Large intestine (tissue), 3 donors: ENCODE measurements at regions not wholly inside any gene's neighbourhood (a gene's known extent, or its start where the extent isn't known, plus 50 kb on each side); places are given as distances from the start of the nearest gene placed in this dataset.
A peak's percentile ranks its signal among the peaks of the same experiment; 100 is the strongest.
"Not testable (repeated sequence)": the region's sequence is repeated elsewhere in the genome, so short reads cannot be mapped to it uniquely, and the experiment has no call there.

Experiments used
- DNase-seq, 2 donors: peaks; one replicate each; pipeline versions ENCODE4 v3.0.0 to v3.0.0-alpha.2; 2013
- H3K27ac ChIP-seq: one replicate; pipeline ENCODE4 v1.5.1; 2013; ENCODE audit warnings: low read length
- H3K27me3 ChIP-seq: 2 replicates; pipeline ENCODE4 v1.6.1; 2013; ENCODE audit warnings: low read length; ENCODE audit not compliant: control insufficient read depth, insufficient read depth
- H3K36me3 ChIP-seq: 2 replicates; pipeline ENCODE4 v1.6.1; 2013; ENCODE audit warnings: low read length; ENCODE audit not compliant: control insufficient read depth, insufficient read depth
- H3K4me1 ChIP-seq: one replicate; pipeline ENCODE4 v1.6.1; 2013; ENCODE audit warnings: low read length; ENCODE audit not compliant: control insufficient read depth, insufficient read depth
- H3K4me3 ChIP-seq: one replicate; pipeline ENCODE4 v1.5.1; 2013; ENCODE audit warnings: low read length
- H3K9me3 ChIP-seq: one replicate; pipeline ENCODE4 v1.6.1; 2013; ENCODE audit warnings: mild to moderate bottlenecking, low read depth, low read length, moderate library complexity; ENCODE audit not compliant: control insufficient read depth
- WGBS: methylation state at CpG from one replicate; pipeline ENCODE4 v1.1.5; 2013; ENCODE audit warnings: low lambda C conversion rate; ENCODE audit not compliant: insufficient coverage; 5-methylcytosine and 5-hydroxymethylcytosine counted together

DNA sequence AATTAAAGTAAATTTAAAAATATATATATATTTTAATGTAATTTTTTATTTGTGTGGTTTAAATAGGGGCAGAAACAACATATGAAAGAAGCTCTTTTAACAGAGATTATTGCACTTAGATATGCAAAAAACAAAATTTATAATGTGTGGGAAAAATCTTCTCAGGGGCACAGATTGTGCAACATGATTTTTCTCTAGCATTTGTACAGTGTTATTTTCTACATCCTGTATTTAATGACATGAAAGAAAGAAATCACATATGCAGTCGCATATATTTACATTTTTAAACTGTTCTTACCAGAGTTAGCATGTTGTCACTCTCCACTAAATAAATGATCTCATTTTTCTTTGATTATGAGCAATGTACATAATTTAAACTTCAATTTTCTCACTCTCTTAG lies 265.3 kb upstream of the CTNND2 start:
- H3K4me3 ChIP-seq, result no peak overlapping the region
- no peak overlapping the region for H3K27ac ChIP-seq
- 80% methylated on average over 1 of the region's 1 CpG for WGBS

DNA sequence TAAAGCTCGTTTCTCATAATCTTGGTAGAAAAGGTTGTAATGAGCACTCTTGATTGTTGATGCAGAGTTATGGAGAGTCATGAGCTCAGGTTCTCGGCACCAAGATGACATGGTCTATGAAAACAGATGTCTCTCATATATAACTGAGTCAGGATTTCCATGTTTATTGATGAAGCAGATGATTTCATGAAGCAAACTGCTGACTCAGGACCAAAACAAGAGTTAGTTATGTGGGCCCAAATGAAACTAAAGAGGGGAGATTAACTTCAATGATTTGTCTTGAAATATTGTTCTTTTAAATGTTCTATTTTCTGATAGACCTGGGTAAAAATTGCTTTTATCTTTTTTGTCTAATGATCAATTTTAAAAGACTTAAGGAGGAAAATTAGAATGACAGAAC lies 258.6 kb upstream of the CTNND2 start:
- no peak overlapping the region for H3K27ac ChIP-seq
- no peaks in the 10 kb centered on the region for H3K4me1 ChIP-seq
- H3K27me3 ChIP-seq, result no peaks in the 10 kb centered on the region
- WGBS, result 80% methylated on average over 1 of the region's 2 CpGs
- no peaks in the 10 kb centered on the region for H3K36me3 ChIP-seq
- no peak for DNase-seq
- no peaks in the 10 kb centered on the region for H3K9me3 ChIP-seq
- no peak overlapping the region for H3K4me3 ChIP-seq

More for the DNA sequence above, 265.3 kb upstream of the CTNND2 start:
- Histone ChIP-seq H3K27me3 (no peaks in the 10 kb centered on the region), H3K36me3 (no peaks in the 10 kb centered on the region), H3K4me1 (no peaks in the 10 kb centered on the region), H3K9me3 (no peaks in the 10 kb centered on the region)
- DNase-seq, result no peak

DNA sequence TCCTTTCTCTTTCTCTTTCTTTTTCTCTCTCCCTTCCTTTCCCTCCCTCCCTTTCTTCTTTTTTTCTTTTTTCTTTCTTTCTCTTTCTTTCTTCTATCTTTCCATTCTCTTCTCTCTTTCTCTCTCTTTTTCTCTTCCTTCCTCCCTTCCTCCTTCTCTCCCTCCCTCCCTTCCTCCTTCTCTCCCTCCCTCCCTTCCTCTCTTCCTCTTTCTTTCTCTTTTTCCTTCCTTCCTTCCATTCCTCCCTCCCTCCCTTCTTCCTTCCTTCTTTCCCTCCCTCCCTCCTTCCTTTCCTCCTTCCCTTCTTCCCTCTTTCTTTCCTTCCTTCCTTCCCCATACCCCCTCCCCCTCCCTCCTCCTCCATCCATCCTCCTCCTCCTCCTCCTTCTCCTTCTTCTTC lies 243.3 kb upstream of the CTNND2 start:
- Histone ChIP-seq H3K27ac (no peak overlapping the region), H3K36me3 (no peaks in the 10 kb centered on the region), H3K27me3 (no peaks in the 10 kb centered on the region), H3K9me3 (peaks cover 11% of the 10 kb centered on the region), H3K4me1 (no peaks in the 10 kb centered on the region), H3K4me3 (no peak overlapping the region)
- no peak for DNase-seq

DNA sequence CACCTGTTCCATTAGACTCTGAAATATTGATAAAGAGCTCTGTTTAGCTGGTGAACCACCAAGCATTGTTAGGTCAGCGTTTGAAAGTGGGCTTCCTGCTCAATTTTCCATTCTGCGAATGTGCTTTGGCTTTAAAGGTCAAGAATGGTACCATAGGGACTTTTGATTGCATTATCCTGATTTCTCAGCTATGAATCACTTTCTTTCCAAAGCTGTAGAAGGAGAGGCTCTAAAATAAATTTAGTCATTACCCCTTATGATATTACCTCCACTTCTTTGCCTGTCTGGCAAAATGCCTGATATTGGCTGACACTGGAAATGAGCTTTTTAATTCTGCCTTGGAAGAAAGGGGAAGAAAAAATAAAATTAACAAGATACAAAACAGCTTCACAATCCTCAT lies 237.2 kb upstream of the CTNND2 start:
- Histone ChIP-seq H3K4me1 (no peaks in the 10 kb centered on the region), H3K36me3 (no peaks in the 10 kb centered on the region), H3K27me3 (no peaks in the 10 kb centered on the region), H3K9me3 (no peaks in the 10 kb centered on the region), H3K27ac (no peak overlapping the region), H3K4me3 (no peak overlapping the region)
- WGBS, result no CpG with 5 or more reads among the region's 2 CpGs
- no peak for DNase-seq

DNA sequence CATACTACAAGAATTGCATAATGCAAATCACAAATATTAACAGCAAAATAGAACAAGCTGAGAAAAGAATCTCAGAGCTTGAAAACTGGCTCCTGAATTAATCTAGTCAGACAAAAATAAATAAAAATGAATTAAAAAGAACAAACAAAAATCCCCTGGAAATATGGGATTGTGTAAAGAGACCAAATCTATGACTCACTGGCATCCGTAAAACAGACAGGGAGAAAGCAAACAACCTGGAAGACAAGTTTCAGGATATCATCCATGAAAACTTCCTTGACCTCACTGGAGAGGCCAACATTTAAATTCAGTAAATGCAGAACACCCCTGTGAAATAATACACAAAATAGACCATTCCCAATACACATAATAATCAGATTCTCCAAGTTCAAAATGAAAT lies 229.3 kb upstream of the CTNND2 start:
- Histone ChIP-seq H3K36me3 (no peaks in the 10 kb centered on the region), H3K4me1 (no peaks in the 10 kb centered on the region), H3K4me3 (no peak overlapping the region), H3K9me3 (no peaks in the 10 kb centered on the region), H3K27ac (no peak overlapping the region), H3K27me3 (no peaks in the 10 kb centered on the region)
- WGBS, result no CpG with 5 or more reads among the region's 1 CpG
- DNase-seq, result no peak

DNA sequence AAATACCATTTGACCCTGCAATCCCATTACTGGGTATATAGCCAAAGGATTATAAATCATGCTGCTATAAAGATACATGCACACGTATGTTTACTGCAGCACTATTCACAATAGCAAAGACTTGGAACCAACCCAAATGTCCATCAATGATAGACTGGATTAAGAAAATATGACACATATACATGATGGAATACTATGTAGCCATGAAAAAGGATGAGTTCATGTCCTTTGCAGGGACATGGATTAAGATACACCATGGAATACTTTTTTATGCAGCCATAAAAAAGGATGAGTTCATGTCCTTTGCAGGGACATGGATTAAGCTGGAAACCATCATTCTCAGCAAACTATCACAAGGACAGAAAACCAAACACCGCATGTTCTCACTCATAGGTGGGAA lies 226.8 kb upstream of the CTNND2 start:
- not testable (repeated sequence) for H3K27me3 ChIP-seq, H3K27ac ChIP-seq, H3K4me1 ChIP-seq, H3K36me3 ChIP-seq, H3K4me3 ChIP-seq, H3K9me3 ChIP-seq, DNase-seq
- WGBS, result no CpG with 5 or more reads among the region's 2 CpGs

DNA sequence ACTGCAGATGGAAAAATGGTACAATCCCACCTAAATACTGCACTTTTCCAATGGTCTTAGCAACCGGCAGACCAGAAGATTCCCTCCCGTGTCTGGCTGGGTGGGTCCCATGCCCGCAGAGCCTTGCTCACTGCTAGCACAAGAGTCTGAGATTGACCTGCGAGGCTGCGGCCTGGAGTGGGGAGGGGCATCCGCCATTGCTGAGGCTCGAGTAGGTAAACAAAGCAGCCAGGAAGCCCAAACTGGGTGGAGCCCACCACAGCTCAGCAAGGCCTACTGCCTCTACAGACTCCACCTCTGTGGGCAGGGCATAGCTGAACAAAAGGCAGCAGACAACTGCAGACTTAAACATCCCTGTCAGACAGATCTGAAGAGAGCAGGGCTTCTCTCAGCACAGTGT lies 221.6 kb upstream of the CTNND2 start:
- Histone ChIP-seq H3K4me1 (no peaks in the 10 kb centered on the region), H3K36me3 (no peaks in the 10 kb centered on the region), H3K27me3 (no peaks in the 10 kb centered on the region), H3K27ac (no peak overlapping the region), H3K4me3 (no peak overlapping the region), H3K9me3 (peaks cover 5% of the 10 kb centered on the region)
- WGBS, result no CpG with 5 or more reads among the region's 7 CpGs
- DNase-seq, result no peak

DNA sequence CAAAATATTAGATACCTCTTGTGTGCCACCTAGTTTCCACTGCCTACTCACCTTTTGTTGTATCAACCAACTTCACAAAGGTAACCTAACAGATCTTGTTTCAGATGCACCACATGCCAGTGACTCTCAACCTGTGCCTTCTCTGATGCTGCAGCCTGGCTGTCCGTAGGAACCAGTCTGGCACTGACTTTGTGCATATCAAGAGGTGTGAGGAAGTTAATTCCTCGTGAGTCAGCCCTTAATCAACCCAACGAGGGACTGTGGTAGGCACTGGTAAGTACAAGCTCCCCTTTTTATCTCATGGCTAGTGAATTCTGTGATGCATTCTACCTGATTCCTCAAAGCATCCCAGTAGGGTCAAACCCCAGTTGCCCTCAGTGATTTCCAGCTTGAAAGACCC lies 215.4 kb upstream of the CTNND2 start:
- no peak overlapping the region for H3K4me3 ChIP-seq
- no peaks in the 10 kb centered on the region for H3K36me3 ChIP-seq
- no peaks in the 10 kb centered on the region for H3K9me3 ChIP-seq
- no CpG with 5 or more reads among the region's 3 CpGs for WGBS
- no peaks in the 10 kb centered on the region for H3K27me3 ChIP-seq
- H3K27ac ChIP-seq, result no peak overlapping the region
- DNase-seq, result no peak
- H3K4me1 ChIP-seq, result no peaks in the 10 kb centered on the region

DNA sequence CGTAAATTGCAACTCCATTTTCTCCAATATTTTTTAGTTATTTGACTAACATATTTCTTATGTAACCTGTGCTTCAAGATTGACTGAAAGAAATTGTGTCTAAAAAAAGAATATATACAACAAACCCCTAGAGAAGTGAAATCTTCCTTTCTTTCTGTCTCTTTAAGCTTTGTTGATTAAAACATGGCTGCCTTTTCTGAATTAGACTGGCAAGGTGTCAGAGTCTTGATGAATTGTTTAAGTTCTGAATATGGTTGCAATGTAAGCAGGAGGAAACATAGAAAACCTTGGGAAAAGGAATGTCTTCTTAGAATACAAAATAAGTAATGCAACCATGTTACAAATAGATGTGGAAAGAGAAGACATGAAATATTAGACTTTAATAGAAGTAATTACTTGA lies 209.8 kb upstream of the CTNND2 start:
- Histone ChIP-seq H3K9me3 (no peaks in the 10 kb centered on the region), H3K4me3 (no peak overlapping the region), H3K27ac (no peak overlapping the region), H3K27me3 (no peaks in the 10 kb centered on the region), H3K36me3 (no peaks in the 10 kb centered on the region), H3K4me1 (peaks cover 20% of the 10 kb centered on the region)
- 100% methylated on average over 1 of the region's 1 CpG for WGBS
- DNase-seq, result no peak

DNA sequence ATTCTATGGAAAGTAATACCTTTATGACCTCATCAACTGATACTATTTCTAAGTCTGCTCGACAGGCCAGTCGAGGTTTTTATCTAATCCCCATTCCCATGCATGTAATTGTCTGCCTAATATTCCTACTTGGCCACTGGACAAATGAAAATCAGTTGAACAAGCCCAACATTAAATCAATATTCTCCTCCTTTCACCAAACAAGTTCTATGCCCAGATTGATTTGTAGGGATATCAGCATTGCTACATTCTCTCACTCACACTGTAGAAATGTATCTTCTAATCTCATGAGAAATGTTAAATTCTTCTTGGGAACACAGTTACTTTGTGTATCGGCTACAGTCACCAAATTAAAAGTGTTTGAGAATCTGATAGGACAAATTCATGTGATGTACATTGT lies 208.8 kb upstream of the CTNND2 start:
- peaks cover 24% of the 10 kb centered on the region for H3K4me1 ChIP-seq
- no peak overlapping the region for H3K4me3 ChIP-seq
- 84% methylated on average over 2 of the region's 3 CpGs for WGBS
- no peaks in the 10 kb centered on the region for H3K36me3 ChIP-seq
- no peaks in the 10 kb centered on the region for H3K9me3 ChIP-seq
- no peaks in the 10 kb centered on the region for H3K27me3 ChIP-seq
- DNase-seq, result no peak
- no peak overlapping the region for H3K27ac ChIP-seq

DNA sequence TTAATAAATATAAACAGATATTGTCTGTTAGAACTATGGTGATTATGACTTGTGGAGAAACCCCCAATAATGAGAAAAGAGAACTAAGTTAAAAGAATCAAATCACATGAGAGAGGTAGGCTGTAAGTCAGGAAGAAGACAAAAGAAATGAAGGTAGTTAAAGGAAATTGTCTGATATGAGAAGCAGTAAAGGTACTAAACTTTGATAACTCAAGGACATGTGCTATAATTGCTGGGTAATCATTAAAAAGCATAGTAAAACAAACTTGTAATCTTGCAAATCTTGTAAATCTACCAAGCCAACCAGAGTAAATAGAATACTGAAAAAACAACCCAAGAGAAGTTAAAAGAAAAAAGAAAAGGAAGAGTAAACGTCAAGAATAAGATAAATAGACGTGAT lies 207.0 kb upstream of the CTNND2 start:
- Histone ChIP-seq H3K27ac (peak overlapping the region; percentile 86), H3K4me1 (peaks cover 24% of the 10 kb centered on the region), H3K9me3 (no peaks in the 10 kb centered on the region), H3K27me3 (no peaks in the 10 kb centered on the region), H3K36me3 (no peaks in the 10 kb centered on the region), H3K4me3 (no peak overlapping the region)
- DNase-seq, result peak; percentile 13 to 51
- WGBS, result 60% methylated on average over 2 of the region's 2 CpGs
